ENCODE measurements at regions not wholly inside any gene's neighbourhood (a gene's known extent, or its start where the extent isn't known, plus 50 kb on each side); places are given as distances from the start of the nearest gene placed in this dataset.

- Histone ChIP-seq H3K36me3 (no peaks in the 10 kb centered on the region), H3K27me3 (no peaks in the 10 kb centered on the region), H3K27ac (no peak overlapping the region), H3K9me3 (no peaks in the 10 kb centered on the region), H3K4me1 (no peaks in the 10 kb centered on the region), H3K4me3 (no peak overlapping the region)
- DNase-seq, result no peak
- intact Hi-C loops (cut with DNase I), result no loop called here
- 30 to 59% methylated on average over 3 of the region's 3 CpGs for WGBS, 2 donors
- TF ChIP-seq POLR2AphosphoS5 (IDR thresholded peaks at IDR 0.05) (no peak), CTCF (IDR thresholded peaks at IDR 0.05) (no peak), EP300 (IDR thresholded peaks at IDR 0.05) (no peak), POLR2A (IDR thresholded peaks at IDR 0.05) (no peak)
Measured at GRCh38 chr1:95742591-95743089, 508.6 kb downstream of the RWDD3 start.

- no peak for TF ChIP-seq POLR2AphosphoS5 (IDR thresholded peaks at IDR 0.05)
- TF ChIP-seq CTCF (IDR thresholded peaks at IDR 0.05), result no peak
- TF ChIP-seq POLR2A (IDR thresholded peaks at IDR 0.05), result no peak
- TF ChIP-seq EP300 (IDR thresholded peaks at IDR 0.05), result no peak
- Histone ChIP-seq H3K4me1 (no peaks in the 10 kb centered on the region), H3K9me3 (no peaks in the 10 kb centered on the region), H3K27ac (no peak overlapping the region), H3K36me3 (no peaks in the 10 kb centered on the region), H3K27me3 (no peaks in the 10 kb centered on the region), H3K4me3 (no peak overlapping the region)
- 51 to 78% methylated on average over 2 of the region's 2 CpGs for WGBS, 2 donors
- intact Hi-C loops (cut with DNase I), result no loop called here
- DNase-seq, result no peak
Measured at GRCh38 chr1:95744731-95745130, 510.7 kb downstream of the RWDD3 start.

- no peak overlapping the region for H3K4me3 ChIP-seq
- intact Hi-C loops (cut with DNase I), result no loop called here
- TF ChIP-seq POLR2AphosphoS5 (IDR thresholded peaks at IDR 0.05), result no peak
- no peak for TF ChIP-seq CTCF (IDR thresholded peaks at IDR 0.05)
- TF ChIP-seq EP300 (IDR thresholded peaks at IDR 0.05), result no peak
- no peak for TF ChIP-seq POLR2A (IDR thresholded peaks at IDR 0.05)
- no peak for DNase-seq
- H3K27me3 ChIP-seq, result no peaks in the 10 kb centered on the region
- no peak overlapping the region for H3K27ac ChIP-seq
- peaks cover 0 to 10% (median 5%) of the 10 kb centered on the region in 4 donors for H3K9me3 ChIP-seq
- H3K4me1 ChIP-seq, result no peaks in the 10 kb centered on the region
- 91 to 95% methylated on average over 26 of the region's 26 CpGs for WGBS, 2 donors
- no peaks in the 10 kb centered on the region for H3K36me3 ChIP-seq
Measured at GRCh38 chr1:95752515-95753381, 518.7 kb downstream of the RWDD3 start.

GRCh38 chr1:95753382-95754016 is 519.5 kb downstream of the RWDD3 start:
- Histone ChIP-seq H3K4me3 (no peak overlapping the region), H3K27ac (no peak overlapping the region), H3K36me3 (no peaks in the 10 kb centered on the region), H3K9me3 (peaks cover 0 to 10% (median 5%) of the 10 kb centered on the region in 4 donors), H3K27me3 (no peaks in the 10 kb centered on the region), H3K4me1 (no peaks in the 10 kb centered on the region)
- no peak for DNase-seq
- WGBS, 2 donors, result 92 to 93% methylated on average over 12 of the region's 12 CpGs
- TF ChIP-seq EP300 (IDR thresholded peaks at IDR 0.05) (no peak), POLR2A (IDR thresholded peaks at IDR 0.05) (no peak), POLR2AphosphoS5 (IDR thresholded peaks at IDR 0.05) (no peak), CTCF (IDR thresholded peaks at IDR 0.05) (no peak)
- intact Hi-C loops (cut with DNase I), result no loop called here

Data from sigmoid colon (tissue), 6 donors.